Heart left ventricle (tissue), 13 donors: ENCODE measurements at regions not wholly inside any gene's neighbourhood (a gene's known extent, or its start where the extent isn't known, plus 50 kb on each side); places are given as distances from the start of the nearest gene placed in this dataset.

Source experiments
- POLR2A ChIP-seq, 2 donors: fragments of 450-650 bp; IDR thresholded peaks; one replicate each; pipeline ENCODE4 v1.6.1; 2017; ENCODE audit warnings: antibody characterized with exemption in 2 of 2, mild to moderate bottlenecking in 2 of 2, moderate library complexity in 2 of 2
- TF ChIP-seq, protein P1 (sequence below), 12 donors: fragments of 200-600 bp; sonication (generic) in 4 of 12; IDR thresholded peaks; one replicate each; pipeline versions ENCODE4 v1.5.0 to v1.8.0; 2018 to 2022; ENCODE audit warnings: antibody characterized with exemption in 12 of 12, mild to moderate bottlenecking in 5 of 12
- donor health status: ischemic (EF 13 %, LVEDD 7.1; RV severe dilation, severe dysfunction).
- donor health status: DM: no; HTN: yes; CAD: no.
- donor health status: DM: no; HTN: no; CAD: no.
- donor health status: ischemic (EF 25% LVEDD 6.9; RV normal size, moderate dysfunction).
- donor health status: ischemic (EF 25% LVEDD 5.7; RV mildly dilated, moderate dysfunction).
- donor health status: ischemic (EF 35%, LVEDD 5.7; RV mildly dilated, moderate dysfunction).
- donor health status: nonischemic (EF 11% LVEDD 7.7; RV severe dilation, severe dysfunction).
- donor health status: DM: yes; HTN: yes; CAD: no.
- donor health status: PGD.
- donor health status: ischemic (EF 29% LVEDD 5.4; RV normal size, mild dysfunction).
- donor health status: nonischemic (EF 23%, LVEDD 6.1; RV moderate dilation, normal function).

DNA sequence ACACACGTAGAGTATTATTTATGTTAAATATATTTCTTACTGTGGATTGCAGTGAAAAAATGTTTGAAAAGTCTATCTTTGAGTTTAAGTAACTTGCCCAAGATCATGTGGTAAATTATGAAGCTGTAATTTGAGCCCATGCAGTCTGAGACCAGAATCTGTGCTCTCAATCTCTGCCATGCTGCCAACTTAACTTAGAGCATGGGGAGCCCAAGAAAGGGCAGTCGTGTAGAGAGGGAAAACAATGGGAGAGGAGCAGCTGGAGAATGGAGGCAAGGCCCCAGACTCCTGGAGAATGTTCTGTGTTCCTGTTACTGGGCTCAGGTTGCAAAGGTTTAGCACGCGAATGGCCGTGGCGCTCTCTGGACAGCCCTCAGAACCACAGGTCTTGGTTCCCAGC lies 311.6 kb upstream of the RASGRP1 start:
- TF ChIP-seq, protein P1, sequence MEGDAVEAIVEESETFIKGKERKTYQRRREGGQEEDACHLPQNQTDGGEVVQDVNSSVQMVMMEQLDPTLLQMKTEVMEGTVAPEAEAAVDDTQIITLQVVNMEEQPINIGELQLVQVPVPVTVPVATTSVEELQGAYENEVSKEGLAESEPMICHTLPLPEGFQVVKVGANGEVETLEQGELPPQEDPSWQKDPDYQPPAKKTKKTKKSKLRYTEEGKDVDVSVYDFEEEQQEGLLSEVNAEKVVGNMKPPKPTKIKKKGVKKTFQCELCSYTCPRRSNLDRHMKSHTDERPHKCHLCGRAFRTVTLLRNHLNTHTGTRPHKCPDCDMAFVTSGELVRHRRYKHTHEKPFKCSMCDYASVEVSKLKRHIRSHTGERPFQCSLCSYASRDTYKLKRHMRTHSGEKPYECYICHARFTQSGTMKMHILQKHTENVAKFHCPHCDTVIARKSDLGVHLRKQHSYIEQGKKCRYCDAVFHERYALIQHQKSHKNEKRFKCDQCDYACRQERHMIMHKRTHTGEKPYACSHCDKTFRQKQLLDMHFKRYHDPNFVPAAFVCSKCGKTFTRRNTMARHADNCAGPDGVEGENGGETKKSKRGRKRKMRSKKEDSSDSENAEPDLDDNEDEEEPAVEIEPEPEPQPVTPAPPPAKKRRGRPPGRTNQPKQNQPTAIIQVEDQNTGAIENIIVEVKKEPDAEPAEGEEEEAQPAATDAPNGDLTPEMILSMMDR (IDR thresholded peaks at IDR 0.05): no peak
- TF ChIP-seq POLR2A (IDR thresholded peaks at IDR 0.05): no peak
